ENCODE measurements at regions not wholly inside any gene's neighbourhood (a gene's known extent, or its start where the extent isn't known, plus 50 kb on each side); places are given as distances from the start of the nearest gene placed in this dataset.

- Histone ChIP-seq H3K27ac (no peak overlapping the region), H3K9me3 (peaks cover 0 to 8% (median 0%) of the 10 kb centered on the region in 3 donors), H3K4me3 (no peak overlapping the region), H3K4me1 (no peaks in the 10 kb centered on the region), H3K27me3 (no peaks in the 10 kb centered on the region), H3K36me3 (no peaks in the 10 kb centered on the region)
- ATAC-seq = no peak
- no peak for TF ChIP-seq EP300 (IDR thresholded peaks at IDR 0.05)
- 0% methylated on average over 1 of the region's 1 CpG; no CpG with 5 or more reads in 1 of the 2 donors for WGBS, 2 donors (ENCODE audit: low coverage in 1 of 2)
Measured at GRCh38 chr7:67406976-67407375, 410.3 kb downstream of the TYW1 start.

GRCh38 chr7:67407392-67408071 is 410.9 kb downstream of the TYW1 start:
- H3K9me3 ChIP-seq = peaks cover 0 to 3% (median 0%) of the 10 kb centered on the region in 3 donors
- H3K4me1 ChIP-seq = no peaks in the 10 kb centered on the region
- no peak for ATAC-seq
- no peaks in the 10 kb centered on the region for H3K27me3 ChIP-seq
- H3K27ac ChIP-seq = no peak overlapping the region
- WGBS, 2 donors (ENCODE audit: low coverage in 1 of 2) = 49 to 67% methylated on average over 6 to 9 of the region's 9 CpGs
- no peaks in the 10 kb centered on the region for H3K36me3 ChIP-seq
- no peak overlapping the region for H3K4me3 ChIP-seq
- TF ChIP-seq POLR2AphosphoS5 (IDR thresholded peaks at IDR 0.05) (no peak), POLR2A (IDR thresholded peaks at IDR 0.05) (no peak), EP300 (IDR thresholded peaks at IDR 0.05) (no peak), CTCF (IDR thresholded peaks at IDR 0.05) (no peak)

- Histone ChIP-seq H3K4me1 (no peaks in the 10 kb centered on the region), H3K27ac (no peak overlapping the region), H3K9me3 (no peaks in the 10 kb centered on the region), H3K27me3 (no peaks in the 10 kb centered on the region), H3K4me3 (no peak overlapping the region), H3K36me3 (no peaks in the 10 kb centered on the region)
- ATAC-seq = no peak
- TF ChIP-seq POLR2A (IDR thresholded peaks at IDR 0.05) = no peak
- no peak for TF ChIP-seq POLR2AphosphoS5 (IDR thresholded peaks at IDR 0.05)
- TF ChIP-seq CTCF (IDR thresholded peaks at IDR 0.05) = no peak
- no peak for TF ChIP-seq EP300 (IDR thresholded peaks at IDR 0.05)
Measured at GRCh38 chr7:67408109-67408508, 411.5 kb downstream of the TYW1 start.

- WGBS, 2 donors (ENCODE audit: low coverage in 1 of 2) = 63 to 75% methylated on average over 2 to 3 of the region's 3 CpGs
- ATAC-seq = no peak
- Histone ChIP-seq H3K27ac (no peak overlapping the region), H3K36me3 (no peaks in the 10 kb centered on the region), H3K4me3 (no peak overlapping the region), H3K27me3 (no peaks in the 10 kb centered on the region), H3K4me1 (no peaks in the 10 kb centered on the region), H3K9me3 (peaks cover 0 to 22% (median 0%) of the 10 kb centered on the region in 3 donors)
- TF ChIP-seq EP300 (IDR thresholded peaks at IDR 0.05) (no peak), POLR2A (IDR thresholded peaks at IDR 0.05) (no peak), CTCF (IDR thresholded peaks at IDR 0.05) (no peak), POLR2AphosphoS5 (IDR thresholded peaks at IDR 0.05) (no peak)
Measured at GRCh38 chr7:67413670-67414069, 417.0 kb downstream of the TYW1 start.

- H3K27me3 ChIP-seq = no peaks in the 10 kb centered on the region
- no peak overlapping the region for H3K4me3 ChIP-seq
- TF ChIP-seq EP300 (IDR thresholded peaks at IDR 0.05) (no peak), CTCF (IDR thresholded peaks at IDR 0.05) (no peak), POLR2AphosphoS5 (IDR thresholded peaks at IDR 0.05) (no peak), POLR2A (IDR thresholded peaks at IDR 0.05) (no peak)
- ATAC-seq = no peak
- no peak overlapping the region for H3K27ac ChIP-seq
- 86 to 97% methylated on average over 6 of the region's 6 CpGs for WGBS, 2 donors (ENCODE audit: low coverage in 1 of 2)
- peaks cover 0 to 22% (median 0%) of the 10 kb centered on the region in 3 donors for H3K9me3 ChIP-seq
- no peaks in the 10 kb centered on the region for H3K4me1 ChIP-seq
- H3K36me3 ChIP-seq = no peaks in the 10 kb centered on the region
Measured at GRCh38 chr7:67414858-67415257, 418.2 kb downstream of the TYW1 start.

All from gastroesophageal sphincter (tissue), 4 donors.